Bronchial epithelial cell (primary cell): ENCODE measurements at regions not wholly inside any gene's neighbourhood (a gene's known extent, or its start where the extent isn't known, plus 50 kb on each side); places are given as distances from the start of the nearest gene placed in this dataset.
A peak's percentile ranks its signal among the peaks of the same experiment; 100 is the strongest.

Source experiments
- DNase-seq: peaks from one replicate; pipeline ENCODE4 v3.0.0-alpha.2; 2010; ENCODE audit warnings: low read depth
- FAIRE-seq: peaks from 2 replicates; lab custom pipeline; 2011; peaks lifted over from hg19 to GRCh38; lab: Jason Lieb, UNC
- H3K27me3 ChIP-seq: 2 replicates; pipeline ENCODE4 v1.5.1; 2011; ENCODE audit warnings: low read length; ENCODE audit not compliant: control insufficient read depth, insufficient read depth
- H3K36me3 ChIP-seq: 2 replicates; pipeline ENCODE4 v1.5.1; 2011; ENCODE audit warnings: low read length; ENCODE audit not compliant: control insufficient read depth, insufficient read depth
- H3K4me3 ChIP-seq: 2 replicates; pipeline ENCODE4 v1.5.1; 2011; ENCODE audit warnings: mild to moderate bottlenecking, low read depth, low read length, control low read depth
- CTCF ChIP-seq: IDR thresholded peaks from 2 replicates; pipeline ENCODE4 v1.5.1; 2011; ENCODE audit warnings: mild to moderate bottlenecking, moderate library complexity, low read length, control low read depth, inconsistent platforms; ENCODE audit not compliant: insufficient read depth, severe bottlenecking

GRCh38 chr2:235350234-235350633 is 143.6 kb upstream of the AGAP1 start:
- no peak for DNase-seq
- peaks cover 4% of the 10 kb centered on the region for H3K27me3 ChIP-seq
- H3K36me3 ChIP-seq, result no peaks in the 10 kb centered on the region
- TF ChIP-seq CTCF, result no peak
- FAIRE-seq, result no peak
- no peak overlapping the region for H3K4me3 ChIP-seq

GRCh38 chr2:235352541-235352940 is 141.3 kb upstream of the AGAP1 start:
- Histone ChIP-seq H3K27me3 (peaks cover 4% of the 10 kb centered on the region), H3K4me3 (no peak overlapping the region), H3K36me3 (no peaks in the 10 kb centered on the region)
- no peak for FAIRE-seq
- no peak for TF ChIP-seq CTCF
- DNase-seq, result no peak

DNA sequence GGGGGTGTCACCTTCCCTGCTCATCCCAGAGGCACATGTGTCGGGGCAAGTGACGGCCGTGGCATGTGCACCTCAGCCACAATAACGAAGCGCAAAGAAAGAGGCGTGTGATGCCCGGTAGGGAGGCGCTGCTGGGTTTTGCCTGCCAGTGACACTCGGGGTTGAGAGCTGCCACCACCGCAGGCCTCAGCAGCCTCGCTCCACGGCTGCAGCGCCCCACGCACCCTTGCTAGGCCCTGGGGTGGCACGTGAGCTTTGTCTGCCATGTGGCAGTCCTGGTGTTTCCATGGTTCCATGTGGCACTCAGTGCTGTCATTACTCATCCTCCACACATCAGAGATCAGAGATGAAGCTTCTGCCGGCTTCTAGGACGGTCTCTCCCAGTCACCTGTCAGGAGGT is 136.0 kb upstream of the AGAP1 start:
- DNase-seq (no peak), FAIRE-seq (no peak)
- H3K27me3 ChIP-seq, result no peaks in the 10 kb centered on the region
- no peak overlapping the region for H3K4me3 ChIP-seq
- TF ChIP-seq CTCF, result no peak
- H3K36me3 ChIP-seq, result no peaks in the 10 kb centered on the region

GRCh38 chr2:235358981-235359471 is 134.8 kb upstream of the AGAP1 start:
- no peaks in the 10 kb centered on the region for H3K36me3 ChIP-seq
- peak; percentile 26 for DNase-seq
- H3K4me3 ChIP-seq, result no peak overlapping the region
- no peak for TF ChIP-seq CTCF
- H3K27me3 ChIP-seq, result no peaks in the 10 kb centered on the region
- FAIRE-seq, result no peak

DNA sequence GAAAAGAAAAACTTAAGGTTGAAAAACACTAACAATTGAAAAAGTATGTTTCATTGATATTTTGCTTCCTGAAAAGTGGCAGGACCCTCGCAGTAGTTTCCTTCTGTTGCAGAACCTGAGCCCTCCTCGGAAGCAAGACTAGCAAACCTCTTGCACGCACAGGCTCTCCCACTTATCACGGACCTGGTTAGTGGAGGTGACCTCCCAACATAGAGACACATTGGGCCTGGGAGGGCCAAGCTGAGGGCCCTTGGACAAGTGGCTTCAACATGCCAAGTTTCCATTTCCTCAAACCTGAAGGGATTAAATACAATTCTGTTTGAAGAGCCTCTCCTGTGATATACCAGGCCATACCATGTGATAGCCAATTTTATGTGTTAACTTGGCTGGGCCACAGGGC is 133.4 kb upstream of the AGAP1 start:
- DNase-seq (no peak), FAIRE-seq (no peak)
- no peak for TF ChIP-seq CTCF
- Histone ChIP-seq H3K36me3 (no peaks in the 10 kb centered on the region), H3K27me3 (no peaks in the 10 kb centered on the region), H3K4me3 (no peak overlapping the region)

GRCh38 chr2:235365743-235366142 is 128.1 kb upstream of the AGAP1 start:
- no peak overlapping the region for H3K4me3 ChIP-seq
- DNase-seq (no peak), FAIRE-seq (no peak)
- peaks cover 2% of the 10 kb centered on the region for H3K27me3 ChIP-seq
- no peaks in the 10 kb centered on the region for H3K36me3 ChIP-seq
- no peak for TF ChIP-seq CTCF
